Activated CD8-positive, alpha-beta memory T cell treated with anti-CD3 and anti-CD28 coated beads, Interleukin-2, amount 50 U/mL, for 1 hour (primary cell): ENCODE measurements at regions not wholly inside any gene's neighbourhood (a gene's known extent, or its start where the extent isn't known, plus 50 kb on each side); places are given as distances from the start of the nearest gene placed in this dataset.
A peak's percentile ranks its signal among the peaks of the same experiment; 100 is the strongest.
"Not testable (repeated sequence)": the region's sequence is repeated elsewhere in the genome, so short reads cannot be mapped to it uniquely, and the experiment has no call there.

Source experiments
- DNase-seq: peaks from one replicate; pipeline ENCODE4 v3.0.0-alpha.2; 2020; ENCODE audit errors: extremely low read depth

DNA sequence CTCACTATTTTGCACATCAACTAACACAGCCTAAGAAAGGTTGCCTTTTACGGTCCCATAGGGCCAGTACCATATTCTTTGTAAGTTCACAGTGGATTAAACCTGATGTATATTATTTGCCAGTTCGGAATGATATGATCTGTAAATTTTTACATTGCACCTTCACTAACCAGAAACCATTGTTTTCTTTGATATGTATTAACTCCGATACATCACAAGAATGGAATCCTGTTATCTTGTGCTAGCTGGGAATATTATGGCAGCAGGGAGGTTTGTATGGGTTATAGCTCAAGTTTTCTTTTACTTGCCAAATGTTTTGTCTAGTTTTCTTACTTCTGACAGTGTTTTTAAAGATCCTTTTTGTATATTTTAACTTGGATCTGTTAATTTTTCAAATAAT is 51.4 kb upstream of the S1PR1 start:
- no peak for DNase-seq

DNA sequence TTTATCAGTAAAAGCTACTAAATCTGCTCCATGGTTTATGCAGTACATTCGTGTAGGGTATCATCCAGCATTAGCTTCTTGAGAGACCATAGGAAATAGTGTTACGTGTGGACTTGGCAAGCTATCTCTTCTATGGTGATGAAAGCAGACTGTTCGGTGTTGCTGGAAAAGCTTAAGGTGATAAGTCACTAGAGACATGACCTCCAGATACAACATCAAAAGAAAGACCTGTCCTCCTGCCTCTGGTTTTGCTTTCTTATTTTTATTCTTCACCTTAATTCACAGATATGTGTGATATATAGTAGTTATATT is 53.5 kb upstream of the S1PR1 start:
- DNase-seq = no peak

DNA sequence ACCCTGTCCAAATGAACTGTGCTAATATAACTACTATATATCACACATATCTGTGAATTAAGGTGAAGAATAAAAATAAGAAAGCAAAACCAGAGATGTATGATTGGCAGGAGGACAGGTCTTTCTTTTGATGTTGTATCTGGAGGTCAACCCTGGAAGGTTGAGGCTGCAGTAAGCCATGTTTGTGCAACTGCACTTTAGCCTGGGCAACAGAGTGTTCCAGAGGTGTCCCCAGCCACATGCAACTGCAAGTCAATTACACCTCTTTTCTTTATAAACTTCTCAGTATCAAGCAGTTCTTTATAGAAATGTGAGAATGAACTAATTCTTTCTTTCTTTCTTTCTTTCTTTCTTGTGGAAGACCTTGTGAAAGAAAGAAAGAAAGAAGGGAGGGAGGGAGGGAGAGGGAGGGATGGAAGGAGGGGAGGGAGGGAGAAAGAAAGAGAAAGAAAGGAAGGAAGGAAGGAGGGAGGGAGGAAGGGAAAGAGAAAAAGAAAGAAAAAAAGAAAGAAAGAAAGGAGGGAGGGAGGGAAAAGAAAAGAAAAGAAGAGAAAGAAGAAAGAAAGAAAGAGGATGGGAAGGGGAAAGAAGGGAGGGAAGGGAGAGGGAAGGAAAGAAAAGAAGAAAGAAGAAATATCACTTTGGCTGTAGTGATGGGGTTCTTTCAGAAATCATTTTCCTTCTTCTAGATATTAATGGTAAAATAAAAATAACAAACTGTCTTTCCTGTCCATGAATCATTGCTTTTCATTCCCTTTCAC is 54.0 kb upstream of the S1PR1 start:
- no peak for DNase-seq

DNA sequence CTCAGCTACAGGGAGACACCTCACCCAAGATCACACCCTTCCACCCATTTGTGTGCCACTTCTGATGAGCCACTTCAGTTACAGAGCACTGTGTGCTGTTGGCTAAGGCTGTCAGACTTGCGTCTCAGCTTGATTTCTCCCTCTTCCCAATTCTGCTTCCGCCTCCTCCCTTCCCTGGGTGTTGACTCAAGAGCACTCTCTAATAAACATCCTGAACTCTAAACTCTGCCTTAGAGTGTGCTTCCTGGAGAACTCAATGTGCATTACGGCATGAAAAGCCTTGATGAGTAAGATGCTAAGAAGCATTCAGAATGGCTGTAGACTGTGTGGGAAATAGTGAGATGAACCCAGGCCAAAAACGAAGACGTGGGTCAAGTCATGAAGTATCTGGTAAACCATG is 54.9 kb upstream of the S1PR1 start:
- no peak for DNase-seq

DNA sequence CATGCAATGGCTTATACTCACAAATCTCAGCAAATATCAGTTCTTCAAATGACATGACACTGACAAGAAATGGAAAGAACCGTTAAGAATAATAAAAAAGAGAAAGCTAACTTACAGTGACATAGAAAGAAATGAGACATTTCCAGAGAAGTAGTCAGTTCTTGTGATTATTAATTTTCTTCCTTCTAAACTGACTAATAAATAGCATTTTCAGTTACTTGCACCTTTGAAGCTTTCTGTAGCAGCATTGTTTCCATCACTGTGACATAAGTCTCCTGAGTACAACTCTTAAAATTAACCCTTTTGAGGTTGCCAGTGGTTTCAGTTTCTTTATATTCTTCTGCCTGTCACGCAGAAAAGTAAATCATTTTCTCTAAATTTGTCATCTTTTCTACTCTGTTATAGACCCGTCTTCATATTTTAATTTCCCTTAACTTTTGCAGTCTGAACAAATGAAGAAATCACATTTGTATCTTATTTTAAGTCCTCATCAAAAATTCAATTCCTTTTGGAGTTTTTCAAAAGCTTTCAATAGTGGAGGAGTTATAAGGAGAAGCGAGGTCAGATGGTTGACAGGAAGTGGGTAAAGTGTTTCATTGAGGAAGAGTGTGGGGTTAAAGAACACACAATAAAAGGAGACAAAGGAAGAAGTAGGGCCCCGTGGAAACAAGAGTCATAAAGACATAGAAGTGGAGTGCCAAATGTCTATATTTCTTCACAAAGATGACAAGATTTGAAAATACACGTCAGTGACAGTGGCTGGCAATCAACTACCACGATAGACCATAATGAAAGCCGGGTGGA is 57.9 kb upstream of the S1PR1 start:
- peak; percentile 20 for DNase-seq

DNA sequence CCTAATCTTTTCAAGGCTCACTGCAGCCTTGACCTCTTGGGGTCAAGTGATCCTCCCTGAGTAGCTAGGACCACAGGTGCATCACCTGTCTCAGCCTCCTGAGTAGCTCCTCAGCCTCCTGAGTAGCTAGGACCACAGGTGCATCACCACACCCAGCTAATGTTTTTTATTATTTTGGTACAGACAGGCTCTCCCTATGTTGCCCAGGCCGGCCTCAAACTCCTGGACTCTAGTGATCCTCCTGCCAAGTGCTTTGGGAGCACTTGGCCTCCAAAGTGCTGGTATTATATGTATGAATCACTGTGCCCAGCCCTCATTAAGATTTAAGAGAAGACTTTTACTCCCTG is 58.5 kb upstream of the S1PR1 start:
- no peak for DNase-seq

DNA sequence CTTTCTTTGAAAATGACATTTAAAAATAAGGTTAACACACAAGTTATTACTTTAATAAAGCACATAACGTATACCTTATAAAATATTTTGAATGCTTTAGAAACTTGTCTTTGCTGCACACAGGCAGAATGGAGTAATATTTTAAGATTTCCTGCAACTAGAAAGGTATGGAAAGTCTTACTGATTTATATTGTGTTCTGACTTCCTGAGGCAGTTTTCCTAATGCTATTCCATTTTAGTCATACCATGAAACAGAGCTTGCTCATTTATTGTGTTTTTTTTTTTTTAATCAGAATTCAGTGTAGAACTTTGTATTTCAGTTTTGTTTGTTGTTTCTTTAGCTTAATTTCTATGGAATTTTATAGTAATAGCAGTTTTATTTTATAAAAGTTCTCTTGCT is 60.9 kb upstream of the S1PR1 start:
- DNase-seq = no peak

DNA sequence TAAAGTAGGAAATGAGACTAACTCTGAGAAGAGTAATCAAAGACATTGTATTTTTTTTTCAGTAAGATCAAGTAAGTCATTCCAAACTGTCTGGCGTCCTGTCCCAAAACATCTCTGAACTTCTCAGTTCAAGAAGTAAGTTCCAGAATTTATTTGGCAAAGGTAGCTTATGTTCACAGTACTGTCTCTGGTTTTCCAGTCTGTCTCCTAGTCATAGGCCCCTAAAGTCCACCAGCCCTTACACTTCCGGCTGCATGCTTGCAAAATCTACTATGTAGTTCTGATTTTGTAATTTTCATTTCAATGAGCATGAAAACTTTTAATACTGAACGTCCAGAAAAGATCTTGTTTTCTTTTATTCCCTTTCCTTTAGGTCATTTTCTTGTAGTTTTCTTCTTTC is 61.4 kb upstream of the S1PR1 start:
- no peak for DNase-seq

DNA sequence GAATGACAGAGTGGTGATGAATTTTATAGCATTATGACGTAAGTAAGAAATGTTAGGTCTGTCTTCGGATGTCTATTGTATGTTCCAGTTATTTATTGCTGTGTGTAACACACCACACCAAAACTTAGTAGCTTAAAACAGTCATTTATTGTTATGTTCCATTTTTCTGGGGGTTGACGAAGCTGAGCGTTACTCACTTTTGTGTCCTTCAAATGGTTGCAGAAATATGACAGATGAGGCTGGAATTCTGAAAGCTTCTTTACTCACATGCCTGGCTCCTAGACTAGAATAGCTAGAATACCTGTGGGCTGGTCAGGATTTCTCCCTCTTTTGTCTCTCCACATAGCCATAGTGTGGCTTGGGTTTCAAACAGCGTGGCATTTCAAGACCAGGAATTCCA is 62.1 kb upstream of the S1PR1 start:
- DNase-seq = no peak

DNA sequence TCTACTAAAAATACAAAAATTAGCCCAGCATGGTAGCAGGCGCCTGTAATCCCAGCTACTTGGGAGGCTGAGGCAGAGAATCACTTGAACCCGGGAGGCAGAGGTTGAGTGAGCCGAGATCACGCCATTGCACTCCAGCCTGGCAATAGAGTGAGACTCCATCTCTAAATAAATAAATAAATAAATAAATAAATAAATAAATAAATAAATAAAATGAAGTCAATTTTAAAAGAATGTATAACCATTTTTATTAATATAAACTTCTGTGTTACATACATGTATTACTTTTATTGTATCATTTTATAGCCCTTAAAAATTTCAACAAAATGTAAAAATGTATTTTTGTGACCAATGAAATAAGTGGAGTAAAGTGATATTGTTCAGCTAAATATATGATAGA is 62.5 kb upstream of the S1PR1 start:
- not testable (repeated sequence) for DNase-seq

DNA sequence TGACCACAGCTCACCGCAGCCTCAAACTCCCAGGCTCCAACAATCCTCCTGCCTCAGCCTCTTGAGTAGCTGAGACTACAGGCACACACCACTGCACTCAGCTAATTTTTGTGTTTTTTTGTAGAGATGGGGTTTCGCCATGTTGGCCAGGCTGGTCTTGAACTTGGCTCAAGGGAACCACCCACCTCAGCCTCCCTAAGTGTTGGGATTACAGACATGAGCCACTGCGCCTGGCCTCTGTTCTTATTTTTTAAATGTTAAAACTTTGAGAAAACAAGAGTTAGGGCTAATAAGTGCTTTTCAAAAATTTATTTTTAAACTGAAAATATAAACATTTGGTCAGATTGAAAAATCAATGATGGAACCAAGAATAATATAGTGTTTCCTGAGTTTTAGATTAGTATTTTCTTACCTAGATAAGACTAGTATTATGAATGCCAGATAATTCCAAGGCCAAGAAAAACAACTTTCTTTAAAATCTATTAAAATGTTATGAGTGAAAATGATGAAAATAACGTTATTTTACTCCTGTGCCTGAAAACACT is 66.2 kb upstream of the S1PR1 start:
- DNase-seq = no peak

DNA sequence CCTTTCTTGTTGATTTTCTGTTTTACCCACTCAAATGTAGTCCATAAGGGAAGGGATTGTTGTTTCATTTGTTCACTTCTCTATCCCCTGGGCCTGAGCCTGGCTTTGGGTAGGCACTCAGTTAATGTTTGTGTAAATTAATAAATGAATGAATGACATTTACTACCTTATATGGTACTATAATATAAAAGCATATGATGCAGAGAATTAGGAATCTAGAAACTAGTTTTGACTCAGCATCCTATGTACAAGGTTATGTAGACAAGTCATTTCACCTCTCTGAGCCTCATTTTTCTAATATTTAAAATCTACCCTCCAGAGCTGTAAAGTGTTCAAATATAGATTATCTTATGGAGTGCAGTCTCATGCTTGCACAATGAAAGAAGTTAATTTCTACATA is 68.9 kb upstream of the S1PR1 start:
- no peak for DNase-seq

DNA sequence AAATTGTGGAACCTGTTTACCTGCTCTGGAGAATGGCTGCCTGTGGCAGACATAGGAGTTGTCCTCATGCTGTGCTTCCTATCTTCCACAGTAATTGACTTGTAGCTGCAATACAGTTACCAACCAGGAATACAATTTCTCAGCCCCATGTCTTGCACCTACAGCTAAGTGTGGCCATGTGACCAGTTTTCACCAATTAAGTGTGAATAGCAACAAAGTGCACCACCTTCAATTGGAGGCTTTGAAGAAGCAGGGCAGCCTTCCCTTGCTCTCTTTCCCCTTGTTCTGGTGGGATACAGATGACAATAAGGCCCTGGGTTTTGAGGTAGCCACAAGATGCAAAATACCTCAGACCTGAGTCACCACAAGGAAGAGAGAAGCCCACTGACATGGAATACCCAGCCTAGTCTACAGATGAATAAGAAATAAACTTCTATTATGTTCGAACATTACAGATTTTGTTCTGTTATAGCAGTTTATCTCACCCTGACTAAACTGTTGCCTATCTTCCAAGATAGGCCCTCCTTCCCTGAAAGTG is 70.2 kb upstream of the S1PR1 start:
- no peak for DNase-seq

DNA sequence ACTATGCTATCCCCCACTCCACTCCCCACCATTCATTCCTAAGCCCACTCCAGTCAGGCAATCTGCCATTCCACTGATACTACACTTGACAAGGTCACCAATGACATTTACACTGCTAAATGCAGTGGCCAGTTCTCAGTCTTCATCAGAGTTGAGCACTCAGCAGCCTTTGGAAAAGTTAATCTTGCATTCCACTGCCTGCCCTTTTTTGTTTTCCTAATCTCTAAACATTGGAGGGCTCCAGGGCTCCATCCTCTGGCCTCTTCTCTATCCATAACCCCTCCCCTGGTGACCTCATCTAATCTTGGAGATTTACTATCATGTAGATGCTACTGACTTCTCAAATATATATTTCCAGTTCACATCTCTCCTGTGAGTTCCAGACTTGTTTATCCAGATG is 70.9 kb upstream of the S1PR1 start:
- DNase-seq = no peak

DNA sequence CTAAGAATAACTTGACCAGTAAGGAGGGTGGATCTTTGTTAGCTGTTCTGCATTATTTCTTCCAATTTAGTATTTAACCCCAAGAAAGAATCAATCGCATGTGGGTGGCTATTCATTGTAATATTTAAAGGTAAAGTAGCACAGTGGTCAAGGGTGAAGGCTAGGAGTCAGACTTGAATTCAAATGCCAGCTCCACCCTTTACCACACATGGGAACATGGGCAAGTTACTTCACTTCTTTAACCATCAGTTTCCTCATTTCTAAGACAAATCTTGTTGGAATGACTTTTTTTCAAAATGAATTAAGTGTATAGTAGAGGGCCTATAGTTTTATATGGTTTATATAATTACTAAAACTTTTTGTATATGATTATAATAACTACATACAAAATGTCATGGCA is 71.3 kb upstream of the S1PR1 start:
- DNase-seq = no peak

DNA sequence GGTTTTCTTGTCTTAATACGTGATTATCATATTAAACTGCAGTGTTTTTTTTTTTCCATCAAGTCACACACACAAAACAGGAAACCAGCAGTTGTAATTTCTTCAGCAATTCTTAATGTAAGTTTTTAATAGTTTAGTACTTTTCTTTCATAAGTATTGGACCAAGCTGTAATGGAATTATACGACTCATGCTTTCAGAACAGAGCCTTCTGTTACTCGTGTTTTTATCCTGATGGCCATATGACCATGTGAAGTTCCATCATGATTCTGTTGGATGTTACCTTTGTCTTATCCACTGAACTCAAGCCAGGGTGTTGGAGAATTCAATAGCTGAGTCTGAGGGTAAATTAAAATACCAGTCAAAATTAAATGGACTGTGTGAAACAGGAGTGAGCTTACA is 72.0 kb upstream of the S1PR1 start:
- no peak for DNase-seq

DNA sequence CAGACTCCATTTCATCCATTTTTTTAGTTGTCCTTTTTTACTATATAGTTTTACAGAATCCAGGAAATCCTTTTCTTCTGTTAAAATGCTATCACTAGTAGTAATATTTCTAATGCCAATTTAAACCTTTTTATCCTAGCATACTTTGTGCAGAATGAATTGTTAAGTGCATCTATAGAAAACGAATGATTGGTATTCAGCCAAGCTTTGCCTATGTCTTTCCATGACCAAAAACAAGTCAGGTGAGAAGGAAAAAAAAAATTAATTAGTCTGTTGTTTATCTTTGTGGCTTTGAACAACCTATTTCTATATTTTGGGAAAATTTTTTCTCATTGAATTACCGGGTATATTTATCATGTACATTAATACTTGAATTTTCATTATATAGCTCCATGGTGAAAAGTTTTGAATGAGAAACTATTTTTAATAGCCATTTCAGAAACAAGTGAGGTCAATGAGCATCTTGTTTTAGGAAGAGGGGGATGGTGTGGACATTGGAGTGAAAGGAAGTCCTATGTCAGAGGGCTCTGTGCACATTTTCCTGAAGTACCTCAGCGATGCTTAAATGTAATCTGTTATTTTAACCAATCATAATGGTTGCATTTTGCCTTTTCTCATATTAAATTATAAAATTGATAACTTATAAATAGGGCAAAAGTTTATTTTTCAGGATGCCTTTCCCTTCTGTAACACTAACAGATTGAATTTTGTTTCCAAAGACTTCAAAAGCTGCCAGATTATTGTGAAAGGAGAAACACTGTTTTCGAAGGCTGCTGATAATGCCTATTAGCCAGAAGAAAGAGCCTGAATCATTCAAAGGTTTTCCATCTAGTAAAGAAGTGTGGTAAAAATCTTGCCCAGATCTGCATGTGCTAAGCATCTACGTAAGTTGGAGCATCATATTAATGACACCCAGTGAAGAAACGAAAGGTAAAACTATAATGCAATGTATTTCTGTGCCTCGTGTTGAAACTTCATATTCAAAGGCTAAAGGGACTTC is 73.8 kb upstream of the S1PR1 start:
- DNase-seq = no peak

DNA sequence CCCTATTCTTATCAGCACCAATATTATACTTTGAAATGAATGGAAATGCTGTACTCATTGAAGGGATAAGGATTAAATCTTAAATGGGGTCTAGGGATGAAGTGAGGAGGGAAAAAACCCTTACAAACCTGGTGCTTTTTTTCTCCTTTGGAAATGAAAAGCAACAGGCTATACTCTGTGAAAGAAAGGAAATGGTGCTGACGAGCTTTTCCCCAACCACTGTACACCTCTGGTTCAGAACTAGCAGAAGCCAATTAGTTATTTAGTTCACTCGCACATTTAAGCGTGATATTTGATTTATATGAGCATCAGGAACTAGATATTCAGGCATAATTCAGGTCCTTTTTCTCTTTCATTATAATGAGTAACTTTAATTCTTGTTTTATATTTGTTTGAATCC is 74.5 kb upstream of the S1PR1 start:
- DNase-seq = no peak

DNA sequence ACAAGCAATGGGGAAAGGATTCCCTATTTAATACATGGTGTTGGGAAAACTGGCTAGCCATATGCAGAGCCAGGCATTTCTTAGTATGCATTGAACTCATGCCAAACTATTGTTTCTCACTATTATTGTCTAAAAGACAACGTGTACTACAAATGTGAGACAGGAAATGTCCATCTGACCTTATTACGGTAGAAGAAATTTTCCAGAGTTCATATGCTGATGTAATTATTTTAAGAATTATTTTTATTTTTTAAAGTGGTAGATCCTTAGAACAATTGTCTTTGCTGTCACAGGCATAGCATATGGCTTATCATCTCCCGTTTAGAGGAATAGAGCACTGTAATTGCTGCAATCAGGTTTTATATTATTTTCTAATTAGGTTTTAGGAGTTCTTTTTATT is 75.2 kb upstream of the S1PR1 start:
- no peak for DNase-seq

DNA sequence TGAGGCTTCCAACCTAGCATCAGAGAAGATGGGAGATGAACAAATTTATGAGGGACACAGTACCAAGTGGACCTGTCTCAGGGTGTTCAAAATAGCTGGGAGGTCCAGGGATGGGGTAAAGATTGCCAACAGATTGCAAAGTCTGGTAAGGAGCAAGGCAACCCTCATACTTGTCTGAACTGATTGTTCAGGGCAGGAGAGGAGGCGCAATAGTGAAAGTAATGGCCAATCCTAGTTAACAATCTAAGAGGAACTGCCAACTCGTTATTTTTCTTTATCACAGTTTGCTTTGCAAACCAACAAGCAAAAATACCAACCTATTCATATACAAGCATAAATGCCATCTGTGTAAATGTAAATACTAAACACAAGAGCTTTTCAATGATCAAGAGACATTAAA is 78.4 kb upstream of the S1PR1 start:
- DNase-seq = no peak

DNA sequence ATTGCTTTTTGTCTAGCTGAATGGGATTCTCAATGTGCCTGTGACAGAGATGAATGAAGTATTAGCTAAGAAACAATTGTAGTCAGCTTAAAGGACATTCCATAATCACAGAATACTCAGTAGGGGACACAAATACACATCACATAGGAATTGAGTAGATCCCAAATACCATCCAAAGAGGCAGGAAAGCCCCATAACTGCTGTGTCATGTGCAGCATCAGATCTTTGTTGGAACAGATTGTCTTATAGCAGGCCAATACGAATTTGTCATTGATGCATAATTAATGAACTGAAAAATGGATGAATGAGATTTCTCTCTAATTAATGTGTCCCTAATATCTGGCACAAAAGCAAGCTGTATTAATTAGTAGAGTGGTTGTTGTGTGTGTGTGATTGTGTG is 82.3 kb upstream of the S1PR1 start:
- no peak for DNase-seq

DNA sequence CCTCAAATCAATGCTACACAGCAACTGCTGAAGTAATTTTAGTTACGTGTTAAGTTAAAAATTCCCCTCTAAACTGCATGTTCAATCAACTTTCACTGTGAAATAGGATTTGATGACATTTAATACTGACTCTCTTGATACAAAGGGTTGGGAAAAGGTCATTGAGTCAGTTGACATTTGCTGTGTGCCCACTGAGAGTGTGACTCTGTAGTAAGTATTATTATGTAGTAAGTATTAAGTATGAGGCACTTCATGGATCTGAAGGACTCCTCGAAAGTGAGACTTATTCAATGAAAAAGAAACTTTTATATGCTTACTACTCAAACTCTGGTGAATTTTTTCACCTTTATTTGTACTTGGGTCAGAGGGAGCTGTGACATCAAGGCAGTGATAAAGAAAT is 83.1 kb upstream of the S1PR1 start:
- DNase-seq = no peak
